ENCODE measurements at regions not wholly inside any gene's neighbourhood (a gene's known extent, or its start where the extent isn't known, plus 50 kb on each side); places are given as distances from the start of the nearest gene placed in this dataset.

DNA sequence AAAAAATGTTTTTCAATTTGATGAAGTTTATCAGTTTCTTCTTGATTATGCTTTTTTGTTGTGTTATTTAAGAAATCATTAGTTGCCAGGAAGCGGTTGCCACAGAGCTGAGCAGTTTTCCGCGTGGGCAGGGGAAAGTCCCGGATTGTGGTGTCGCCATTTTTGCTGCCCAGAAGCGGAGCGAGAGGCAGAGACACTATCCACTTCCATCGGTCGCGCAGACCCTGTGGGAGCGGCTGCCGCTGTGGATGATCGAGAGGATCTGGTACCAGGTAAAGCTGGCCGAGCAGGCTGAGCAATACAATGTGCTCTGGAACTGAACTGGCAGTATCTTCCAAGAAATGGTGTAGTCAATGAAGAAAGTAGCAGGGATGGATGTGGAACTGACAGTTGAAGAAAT, 119.8 kb downstream of the ZNF736 start:
- no peak for TF ChIP-seq EP300 (IDR thresholded peaks at IDR 0.05)
- TF ChIP-seq, protein P1, sequence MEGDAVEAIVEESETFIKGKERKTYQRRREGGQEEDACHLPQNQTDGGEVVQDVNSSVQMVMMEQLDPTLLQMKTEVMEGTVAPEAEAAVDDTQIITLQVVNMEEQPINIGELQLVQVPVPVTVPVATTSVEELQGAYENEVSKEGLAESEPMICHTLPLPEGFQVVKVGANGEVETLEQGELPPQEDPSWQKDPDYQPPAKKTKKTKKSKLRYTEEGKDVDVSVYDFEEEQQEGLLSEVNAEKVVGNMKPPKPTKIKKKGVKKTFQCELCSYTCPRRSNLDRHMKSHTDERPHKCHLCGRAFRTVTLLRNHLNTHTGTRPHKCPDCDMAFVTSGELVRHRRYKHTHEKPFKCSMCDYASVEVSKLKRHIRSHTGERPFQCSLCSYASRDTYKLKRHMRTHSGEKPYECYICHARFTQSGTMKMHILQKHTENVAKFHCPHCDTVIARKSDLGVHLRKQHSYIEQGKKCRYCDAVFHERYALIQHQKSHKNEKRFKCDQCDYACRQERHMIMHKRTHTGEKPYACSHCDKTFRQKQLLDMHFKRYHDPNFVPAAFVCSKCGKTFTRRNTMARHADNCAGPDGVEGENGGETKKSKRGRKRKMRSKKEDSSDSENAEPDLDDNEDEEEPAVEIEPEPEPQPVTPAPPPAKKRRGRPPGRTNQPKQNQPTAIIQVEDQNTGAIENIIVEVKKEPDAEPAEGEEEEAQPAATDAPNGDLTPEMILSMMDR (IDR thresholded peaks at IDR 0.05): no peak

Data from ovary (tissue), 3 donors.